ENCODE measurements at regions not wholly inside any gene's neighbourhood (a gene's known extent, or its start where the extent isn't known, plus 50 kb on each side); places are given as distances from the start of the nearest gene placed in this dataset.

GRCh38 chr15:95432878-95433405 lies 897.6 kb upstream of the NR2F2 start:
- no peak for DNase-seq (ENCODE audit: low read depth, low spot score)

- no peak for DNase-seq (ENCODE audit: low read depth, low spot score)
These were observed 890.6 kb upstream of the NR2F2 start for GRCh38 chr15:95439922-95440376.

GRCh38 chr15:95440712-95441111 lies 889.8 kb upstream of the NR2F2 start:
- DNase-seq (ENCODE audit: low read depth, low spot score) = no peak

GRCh38 chr15:95442107-95442719 lies 888.3 kb upstream of the NR2F2 start:
- DNase-seq (ENCODE audit: low read depth, low spot score) = no peak

GRCh38 chr15:95444860-95445259 lies 885.6 kb upstream of the NR2F2 start:
- DNase-seq (ENCODE audit: low read depth, low spot score) = no peak

- no peak for DNase-seq (ENCODE audit: low read depth, low spot score)
These were observed 883.6 kb upstream of the NR2F2 start for GRCh38 chr15:95446854-95447253.

GRCh38 chr15:95447486-95447885 lies 883.0 kb upstream of the NR2F2 start:
- DNase-seq (ENCODE audit: low read depth, low spot score) = no peak

- no peak for DNase-seq (ENCODE audit: low read depth, low spot score)
These were observed 881.8 kb upstream of the NR2F2 start for GRCh38 chr15:95448531-95449229.

- DNase-seq (ENCODE audit: low read depth, low spot score) = no peak
These were observed 881.3 kb upstream of the NR2F2 start for GRCh38 chr15:95449230-95449628.

- no peak for DNase-seq (ENCODE audit: low read depth, low spot score)
These were observed 880.1 kb upstream of the NR2F2 start for GRCh38 chr15:95450413-95450812.

- DNase-seq (ENCODE audit: low read depth, low spot score) = no peak
These were observed 878.6 kb upstream of the NR2F2 start for GRCh38 chr15:95451938-95452337.

- no peak for DNase-seq (ENCODE audit: low read depth, low spot score)
These were observed 875.9 kb upstream of the NR2F2 start for GRCh38 chr15:95454403-95455262.

GRCh38 chr15:95457520-95457919 lies 873.0 kb upstream of the NR2F2 start:
- no peak for DNase-seq (ENCODE audit: low read depth, low spot score)

- DNase-seq (ENCODE audit: low read depth, low spot score) = no peak
These were observed 871.8 kb upstream of the NR2F2 start for GRCh38 chr15:95458721-95459120.

GRCh38 chr15:95459273-95459672 lies 871.2 kb upstream of the NR2F2 start:
- DNase-seq (ENCODE audit: low read depth, low spot score) = no peak

GRCh38 chr15:95464509-95464908 lies 866.0 kb upstream of the NR2F2 start:
- DNase-seq (ENCODE audit: low read depth, low spot score) = no peak

GRCh38 chr15:95468820-95469219 lies 861.7 kb upstream of the NR2F2 start:
- no peak for DNase-seq (ENCODE audit: low read depth, low spot score)

GRCh38 chr15:95469496-95470000 lies 861.0 kb upstream of the NR2F2 start:
- peak; percentile 35 for DNase-seq (ENCODE audit: low read depth, low spot score)

- no peak for DNase-seq (ENCODE audit: low read depth, low spot score)
These were observed 860.0 kb upstream of the NR2F2 start for GRCh38 chr15:95470529-95470928.

GRCh38 chr15:95470997-95471689 lies 859.4 kb upstream of the NR2F2 start:
- DNase-seq (ENCODE audit: low read depth, low spot score) = peak; percentile 37

- no peak for DNase-seq (ENCODE audit: low read depth, low spot score)
These were observed 858.8 kb upstream of the NR2F2 start for GRCh38 chr15:95471690-95472086.

Measured in smooth muscle cell of the brain vasculature (primary cell).